GM19467 (cell line): ENCODE measurements at regions not wholly inside any gene's neighbourhood (a gene's known extent, or its start where the extent isn't known, plus 50 kb on each side); places are given as distances from the start of the nearest gene placed in this dataset.

ENCODE experiments used
- ATAC-seq: cut with Tn5 transposase; IDR thresholded peaks from one replicate; pipeline ENCODE4 v1.9.1; 2021; ENCODE audit warnings: mild to moderate bottlenecking, moderate library complexity; ENCODE audit not compliant: unreplicated experiment

DNA sequence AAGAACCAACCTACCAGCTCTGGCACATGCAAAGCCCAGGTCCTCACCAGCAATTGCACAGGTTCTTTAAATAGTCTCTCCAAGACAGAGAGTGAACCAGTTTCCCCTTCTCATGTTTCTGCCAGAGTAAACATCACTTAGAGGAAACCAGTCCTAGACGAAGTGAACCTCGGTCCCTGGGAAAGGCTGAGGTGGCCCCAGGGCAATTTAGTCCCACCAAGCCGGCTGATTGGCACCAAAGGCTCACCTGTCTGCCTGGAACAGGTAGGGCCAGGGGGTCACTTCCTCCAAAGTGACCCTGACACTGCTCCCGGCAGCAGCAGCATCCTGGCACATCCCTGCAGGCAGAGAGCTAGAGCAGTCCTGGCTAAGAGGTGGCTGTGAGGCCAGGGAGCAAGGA is 122.9 kb upstream of the ZNF507 start:
- ATAC-seq: no peak

DNA sequence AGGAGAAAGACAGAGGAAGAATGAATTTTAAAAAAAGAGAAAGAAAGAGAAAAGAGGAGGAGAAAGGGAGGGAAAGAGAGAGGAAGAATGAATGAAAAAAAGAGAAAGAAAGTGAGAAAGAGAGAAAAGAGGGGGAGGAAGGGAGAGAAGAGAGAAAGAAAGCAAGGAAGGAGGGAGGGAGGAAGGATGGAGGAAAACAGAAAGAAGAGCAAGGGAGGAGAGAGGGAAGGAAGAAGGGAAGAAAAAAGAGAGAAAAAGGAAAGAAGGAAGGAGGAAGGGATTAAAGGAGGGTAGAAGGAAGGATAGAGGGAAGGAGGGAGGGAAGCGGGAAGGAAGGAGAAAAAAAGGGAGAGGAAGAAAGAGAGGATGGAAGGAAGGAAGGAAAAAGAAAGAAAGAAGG is 122.3 kb upstream of the ZNF507 start:
- ATAC-seq: no peak

DNA sequence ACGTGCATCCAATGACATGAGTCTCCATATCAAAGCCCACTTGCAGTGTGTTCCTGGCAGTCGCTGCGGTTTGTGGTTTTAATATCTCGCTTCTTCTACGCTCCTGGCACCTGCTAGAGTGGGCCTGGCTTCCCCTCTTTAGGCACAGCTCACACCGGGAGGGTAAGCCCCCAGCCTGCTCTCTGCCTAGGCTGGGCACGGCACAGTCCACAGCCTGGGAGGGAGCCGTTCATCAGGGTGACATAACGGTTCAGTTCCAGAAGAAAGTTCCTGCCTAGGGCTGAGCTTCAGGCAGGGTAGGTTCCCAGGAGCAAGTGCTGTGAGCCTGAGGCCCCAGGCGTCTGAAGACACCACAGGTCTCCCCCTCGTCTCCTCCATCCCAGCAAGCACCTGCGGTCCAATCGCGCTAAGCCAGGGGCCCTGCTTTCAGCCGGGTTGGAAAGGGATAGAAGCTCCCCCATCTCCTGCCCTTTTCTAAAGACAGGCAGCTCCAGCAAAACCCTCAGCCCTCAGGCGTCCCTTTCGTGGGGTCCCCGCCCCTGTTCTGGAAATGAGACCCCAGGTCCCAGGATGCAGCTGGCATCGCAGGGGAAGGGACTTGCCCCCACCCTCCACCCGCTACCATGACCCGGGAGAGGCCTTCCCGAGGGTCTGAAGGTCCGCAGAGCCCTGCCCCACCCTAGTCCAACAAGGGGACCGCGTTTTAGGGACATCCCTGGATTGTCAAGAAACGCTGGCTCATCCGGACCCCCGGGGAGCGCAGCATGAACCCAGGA is 121.6 kb upstream of the ZNF507 start:
- ATAC-seq: no peak

DNA sequence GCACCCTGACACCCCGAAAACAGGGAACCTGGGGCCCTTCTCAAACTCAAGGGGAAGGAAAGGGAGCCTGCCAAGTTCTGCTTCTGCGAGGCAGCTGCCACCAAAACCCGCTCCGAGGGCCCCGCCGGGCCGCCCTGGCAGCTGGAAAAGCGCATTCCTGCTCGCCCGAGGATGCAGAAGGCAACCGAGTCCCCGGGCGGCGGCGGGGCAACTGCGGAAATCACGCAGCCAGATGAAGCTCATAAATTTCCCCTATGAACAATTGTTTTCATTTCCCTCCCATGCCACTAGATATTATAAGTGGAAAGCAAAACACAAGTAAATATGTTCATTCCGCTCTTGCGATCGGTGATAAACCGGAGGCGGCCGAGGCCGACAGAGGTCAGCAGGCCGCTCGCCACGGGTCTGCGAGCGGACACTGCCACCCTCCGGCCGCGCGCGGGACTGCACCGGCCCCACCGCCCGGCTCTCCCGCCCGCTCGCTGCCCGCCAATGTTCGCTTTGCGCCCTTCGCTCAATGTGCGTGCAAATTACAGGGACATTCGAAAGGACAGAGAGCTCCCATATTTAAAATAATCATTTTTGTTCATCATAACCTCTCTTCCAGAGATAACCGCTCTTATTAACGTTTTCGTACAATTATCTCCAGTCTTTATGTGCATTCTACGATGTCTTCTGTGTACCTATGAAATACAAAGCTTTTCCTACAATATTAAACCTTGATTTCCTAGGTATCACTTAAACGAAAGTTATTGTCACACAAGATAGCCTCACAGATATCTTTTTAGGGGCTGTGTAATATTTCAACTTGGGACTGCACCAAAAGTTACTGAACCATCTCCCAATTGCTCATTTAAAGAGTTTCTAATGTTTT is 120.8 kb upstream of the ZNF507 start:
- peak; percentile 71 for ATAC-seq

DNA sequence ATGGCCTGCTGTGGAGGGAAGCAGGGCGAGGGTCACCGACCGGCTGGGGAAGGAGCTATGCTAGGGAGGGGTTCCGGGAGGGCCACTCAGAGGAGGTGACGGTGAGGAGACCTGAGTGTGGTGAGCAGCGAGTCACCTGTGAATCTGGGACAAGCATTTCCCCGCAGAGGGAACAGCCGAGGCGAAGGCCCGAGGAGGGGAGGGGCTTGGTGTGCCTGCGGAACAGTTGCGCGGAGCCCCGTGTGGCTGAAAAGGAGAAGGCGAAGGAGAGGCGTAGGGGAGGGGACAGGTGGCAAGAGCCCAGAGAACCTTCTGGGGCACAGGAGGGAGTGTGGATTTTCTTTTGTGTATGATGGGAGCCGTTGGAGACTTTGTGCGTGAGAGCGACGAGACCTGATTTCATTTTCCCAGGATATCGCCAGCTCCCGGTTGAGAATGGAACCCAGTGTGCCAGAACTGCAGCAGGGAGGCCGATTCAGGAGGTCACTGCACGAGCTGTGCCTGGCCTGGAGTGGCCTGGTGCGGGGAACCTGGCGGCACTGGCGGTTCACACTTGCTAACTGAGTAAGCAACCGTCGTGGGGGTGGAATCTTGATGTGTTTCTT is 117.7 kb upstream of the ZNF507 start:
- no peak for ATAC-seq

DNA sequence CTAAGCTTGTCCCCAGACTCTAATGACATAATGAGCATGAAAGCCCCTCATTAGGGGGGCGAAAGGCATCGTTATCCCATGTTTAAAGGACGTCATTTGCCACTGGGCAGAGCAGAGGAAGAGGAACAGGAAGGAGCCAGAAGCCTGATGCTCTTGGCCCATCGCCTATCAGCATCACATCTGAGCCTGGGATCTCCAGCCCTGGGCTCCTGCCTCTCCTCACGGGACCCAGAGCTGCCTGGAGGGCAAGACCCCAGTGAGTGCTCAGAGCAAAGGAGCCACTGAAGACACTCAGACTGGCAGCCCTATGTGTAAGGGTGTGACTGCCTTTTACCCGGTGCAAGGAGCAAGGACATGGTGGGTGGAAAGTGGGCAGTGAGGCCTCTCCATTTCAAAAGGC is 115.0 kb upstream of the ZNF507 start:
- no peak for ATAC-seq

DNA sequence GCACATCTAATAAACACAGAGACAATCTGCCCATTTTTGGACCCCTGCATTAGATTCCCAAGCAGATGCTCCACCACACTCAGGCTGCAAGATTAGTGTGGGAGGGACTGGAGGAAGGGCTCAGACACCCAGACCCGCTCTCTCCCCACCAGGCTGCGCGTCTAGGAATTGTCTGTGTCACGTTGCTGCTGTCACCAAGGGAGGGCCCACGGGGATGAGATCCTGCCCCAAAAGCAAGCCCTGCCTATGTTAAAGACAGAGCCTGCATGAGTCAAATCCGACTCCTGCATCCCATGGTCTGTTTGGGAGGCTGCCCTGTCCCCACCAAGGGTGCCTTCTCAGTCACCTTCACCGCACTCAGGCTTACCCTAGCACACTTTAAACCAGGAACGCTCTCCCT is 114.4 kb upstream of the ZNF507 start:
- no peak for ATAC-seq

DNA sequence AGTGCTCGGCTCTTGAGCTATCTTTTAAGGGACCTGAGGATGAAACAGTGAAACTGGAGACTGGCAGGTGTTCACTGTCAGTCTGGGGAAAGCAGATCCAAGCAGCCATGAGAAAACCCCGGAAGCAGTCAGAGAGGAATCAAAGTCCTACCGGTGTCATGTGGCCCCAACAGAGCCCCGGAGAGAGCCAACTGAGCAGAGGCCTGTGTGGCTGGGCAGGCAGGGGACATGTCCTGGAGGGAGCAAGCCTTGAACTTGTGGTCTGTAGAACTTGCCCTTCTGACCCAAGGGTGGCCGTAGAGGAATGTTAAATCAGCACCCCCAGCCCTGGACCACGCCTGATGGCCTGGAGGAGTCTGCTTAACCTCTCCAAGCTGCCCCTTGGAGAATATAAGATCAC is 113.7 kb upstream of the ZNF507 start:
- ATAC-seq: no peak

DNA sequence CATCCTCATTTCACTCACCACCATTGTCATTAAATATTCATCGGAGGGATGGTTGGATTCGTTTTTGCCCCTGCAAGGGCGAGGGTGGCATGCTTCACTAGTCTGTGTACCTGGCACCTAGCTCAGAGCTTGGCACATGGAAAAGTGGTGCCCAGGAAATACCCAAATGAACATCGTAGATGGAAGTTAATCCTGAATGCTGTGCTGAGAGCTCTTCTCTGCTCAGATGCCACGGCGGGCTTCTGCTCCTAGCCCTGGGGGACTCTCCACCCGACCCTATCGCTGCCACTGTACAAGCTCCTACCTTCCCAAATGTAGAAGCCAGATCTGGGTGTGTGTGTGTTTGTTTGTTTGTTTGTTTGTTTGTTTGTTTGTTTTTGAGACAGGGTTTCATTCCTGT is 113.0 kb upstream of the ZNF507 start:
- ATAC-seq: no peak

DNA sequence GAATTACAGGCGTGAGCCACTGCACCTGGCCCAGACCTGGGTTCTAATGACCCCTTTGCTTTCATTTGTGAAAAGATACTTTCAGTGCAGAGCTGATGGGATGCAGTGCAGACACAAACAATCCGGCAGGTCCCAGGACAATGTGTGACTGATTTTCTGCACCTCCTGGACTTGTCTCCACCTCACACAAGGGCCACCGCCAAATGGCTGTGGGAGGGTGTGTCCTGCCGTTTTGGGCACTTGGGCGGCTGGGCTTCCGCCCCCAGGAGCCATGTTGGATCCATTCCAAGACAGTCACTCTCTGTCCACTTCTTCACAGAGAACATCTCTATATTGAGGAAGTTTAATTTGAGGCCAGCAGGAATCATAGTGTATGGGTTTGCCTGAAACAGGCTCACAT is 112.3 kb upstream of the ZNF507 start:
- ATAC-seq: no peak

DNA sequence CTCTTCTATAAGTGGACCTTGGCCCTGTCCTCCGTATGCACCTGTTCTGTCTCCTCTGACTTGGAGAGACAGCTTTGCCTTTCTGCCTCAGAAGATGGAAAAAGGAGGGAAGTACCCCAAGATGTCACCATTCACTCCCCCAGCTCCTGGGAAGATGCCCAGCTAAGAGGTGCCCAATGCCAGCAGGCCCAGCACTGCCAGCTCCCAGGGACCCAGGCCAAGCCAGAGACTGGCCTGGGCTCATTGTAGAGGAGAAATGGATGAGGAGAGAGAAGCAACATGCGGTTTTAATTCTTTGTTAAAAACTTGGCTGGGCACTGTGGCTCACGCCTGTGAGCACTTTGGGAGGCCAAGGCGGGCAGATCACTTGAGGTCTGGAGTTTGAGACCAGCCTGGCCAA is 111.5 kb upstream of the ZNF507 start:
- no peak for ATAC-seq

DNA sequence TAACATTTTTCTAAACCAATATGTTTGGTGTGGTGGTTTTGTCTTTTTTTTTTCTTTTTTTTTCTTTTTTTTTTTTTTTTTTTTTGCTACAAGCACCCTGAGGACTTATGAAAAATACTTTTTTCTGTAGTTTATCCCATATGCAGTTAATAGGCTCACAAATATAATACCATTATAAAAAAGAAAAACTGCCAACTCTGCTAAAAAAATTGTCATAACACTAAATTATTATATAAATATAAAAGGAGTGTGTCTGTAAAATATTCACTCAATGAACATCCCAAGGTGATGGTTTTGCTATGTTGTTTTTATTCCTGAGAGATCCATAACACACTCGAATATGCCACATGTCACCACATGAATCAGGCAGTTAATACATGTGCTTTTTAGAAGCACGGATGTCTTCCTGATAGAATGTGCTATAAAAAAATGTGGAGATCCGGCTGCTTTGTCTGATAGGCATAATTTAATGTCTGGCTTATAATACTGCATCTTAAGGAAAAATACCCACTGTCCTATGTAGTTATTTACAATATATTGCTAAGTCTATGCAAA is 110.7 kb upstream of the ZNF507 start:
- ATAC-seq: no peak

DNA sequence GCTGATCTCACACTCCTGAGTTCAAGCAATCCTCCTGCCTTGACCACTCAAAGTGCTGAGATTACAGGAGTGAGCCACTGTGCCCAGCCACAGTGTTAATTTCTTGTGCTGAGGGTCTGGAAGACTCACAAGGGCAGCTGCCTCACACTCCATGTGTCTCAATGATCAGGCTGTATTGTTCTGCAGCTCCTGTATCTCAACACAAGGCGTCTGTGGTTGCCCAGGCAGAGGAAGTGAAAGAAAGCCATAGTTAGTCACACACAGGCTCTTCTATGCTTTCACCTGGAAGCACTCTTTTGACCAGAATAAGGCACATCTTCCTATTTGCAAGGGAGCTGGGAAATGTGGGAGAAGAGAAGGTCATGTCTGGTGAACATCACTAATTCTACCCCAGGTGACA is 107.3 kb upstream of the ZNF507 start:
- ATAC-seq: no peak

DNA sequence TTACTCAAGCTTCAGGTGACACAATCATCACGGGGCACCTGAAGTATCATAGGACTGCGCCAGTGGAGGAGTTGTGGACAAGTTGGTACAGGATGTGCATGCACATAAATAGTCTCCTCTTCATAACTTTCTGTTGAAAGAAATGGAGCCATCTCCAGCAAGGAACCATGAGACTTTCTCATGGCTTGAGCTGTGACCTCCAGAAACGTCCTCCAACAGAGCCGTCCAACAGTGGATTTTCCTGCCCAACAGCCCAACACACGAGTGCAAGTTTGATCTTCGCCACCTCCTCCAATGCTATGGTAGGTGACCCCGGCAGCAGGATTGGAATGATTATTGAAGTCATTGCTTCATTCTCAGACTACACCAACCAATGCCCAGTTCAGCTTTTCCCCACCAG is 105.1 kb upstream of the ZNF507 start:
- ATAC-seq: no peak

DNA sequence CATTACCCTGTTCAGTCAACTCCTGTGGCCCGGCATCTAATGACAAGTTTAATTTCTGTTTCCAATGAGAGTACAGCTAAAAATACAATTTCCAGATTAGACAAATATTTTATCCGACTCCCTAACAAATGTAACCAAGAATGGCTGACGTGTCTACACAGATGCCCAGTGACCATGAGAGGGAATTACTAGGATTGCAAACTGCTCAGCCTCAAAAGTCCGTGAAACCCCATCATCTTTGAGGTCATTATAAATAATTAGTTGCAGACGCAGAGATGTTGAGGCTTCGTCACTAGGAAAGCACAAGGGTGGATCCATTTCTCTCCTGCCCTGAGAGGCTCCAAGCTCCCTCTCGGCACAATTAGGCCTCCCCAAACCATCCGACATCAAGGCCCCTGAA is 104.1 kb upstream of the ZNF507 start:
- no peak for ATAC-seq

DNA sequence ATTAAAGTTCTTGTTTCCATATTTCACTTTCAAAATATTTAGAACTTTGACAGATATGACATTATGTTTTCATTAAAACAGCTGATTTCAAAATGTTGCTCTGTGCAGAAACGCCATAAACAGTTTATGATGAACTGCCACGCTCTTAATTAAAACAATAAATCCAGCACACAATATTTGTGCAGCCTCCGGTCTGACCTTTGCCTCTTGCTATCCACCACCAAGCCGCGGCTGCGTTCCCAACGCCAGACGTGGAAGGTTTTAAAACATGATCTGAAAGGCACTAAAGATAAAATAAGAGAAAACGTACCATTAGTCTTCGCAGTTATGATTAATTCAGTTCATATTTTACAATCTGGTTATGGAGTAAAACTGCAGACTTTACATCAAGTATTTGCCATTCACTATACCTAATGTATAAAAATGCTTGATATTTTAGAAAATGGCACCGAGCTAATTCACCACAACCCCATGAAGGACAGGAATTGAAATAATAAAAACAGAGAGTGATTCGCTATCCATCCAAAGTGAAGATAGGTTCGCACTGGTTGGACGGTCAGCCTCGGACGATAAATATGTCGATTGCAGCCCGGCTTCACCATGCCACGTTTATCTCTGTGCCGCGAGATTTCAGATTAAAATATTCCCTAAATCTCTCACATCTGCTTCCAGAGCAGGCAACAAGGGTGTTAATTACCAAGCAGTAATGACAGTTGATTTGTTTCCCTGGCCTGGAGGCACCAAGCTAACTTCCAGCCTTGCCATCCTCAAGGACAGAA is 103.3 kb upstream of the ZNF507 start:
- ATAC-seq: no peak

DNA sequence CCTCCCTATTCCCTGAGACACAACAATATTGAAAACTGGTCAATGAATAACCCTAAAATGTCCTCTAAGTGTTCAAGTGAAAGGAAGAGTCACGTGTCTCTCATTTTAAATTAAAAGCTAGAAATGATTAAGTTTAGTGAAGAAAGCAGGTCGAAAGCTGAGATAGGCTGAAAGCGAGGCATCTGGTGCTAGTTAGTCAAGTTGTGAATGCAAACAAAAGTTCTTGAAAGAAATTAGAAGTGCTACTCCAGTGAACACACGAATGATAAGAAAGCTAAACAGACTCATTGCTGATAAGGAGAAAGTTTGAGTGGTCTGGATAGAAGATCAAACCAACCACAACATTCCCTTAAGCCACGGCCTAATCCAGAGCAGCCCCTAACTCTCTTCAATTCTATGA is 99.4 kb upstream of the ZNF507 start:
- no peak for ATAC-seq

DNA sequence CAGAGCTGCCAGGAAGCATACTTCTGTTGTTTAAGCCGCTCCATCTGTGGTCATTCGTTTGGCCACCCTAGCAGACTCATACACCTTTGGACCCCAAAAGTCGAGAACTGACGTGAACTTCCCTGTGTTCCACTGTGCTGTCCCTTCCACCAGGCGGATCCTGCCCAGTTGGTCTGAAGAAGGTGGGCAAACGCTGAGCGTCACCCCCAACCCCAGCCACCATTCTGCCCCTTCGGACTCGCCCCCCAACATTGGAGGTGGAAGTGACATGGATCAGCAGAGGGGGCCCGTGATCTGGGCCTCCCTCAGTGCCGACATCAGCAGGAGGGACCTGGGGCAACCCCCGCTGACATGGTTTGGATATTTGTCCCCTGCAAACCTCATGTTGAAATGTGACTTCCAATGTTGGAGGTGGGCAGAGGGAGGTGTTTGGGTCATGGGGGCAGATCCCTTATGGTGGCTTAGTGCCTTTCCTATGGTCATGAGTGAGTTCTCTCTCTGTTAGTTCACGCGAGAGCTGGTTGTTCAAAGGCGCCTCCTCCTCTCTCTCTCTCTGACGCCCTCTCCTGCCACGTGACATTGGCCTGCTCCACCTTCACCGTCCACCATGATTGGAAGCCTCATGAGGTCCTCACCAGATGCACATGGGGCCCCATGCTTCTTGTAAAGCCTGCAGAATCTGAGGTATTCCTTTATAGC is 93.6 kb upstream of the ZNF507 start:
- no peak for ATAC-seq

DNA sequence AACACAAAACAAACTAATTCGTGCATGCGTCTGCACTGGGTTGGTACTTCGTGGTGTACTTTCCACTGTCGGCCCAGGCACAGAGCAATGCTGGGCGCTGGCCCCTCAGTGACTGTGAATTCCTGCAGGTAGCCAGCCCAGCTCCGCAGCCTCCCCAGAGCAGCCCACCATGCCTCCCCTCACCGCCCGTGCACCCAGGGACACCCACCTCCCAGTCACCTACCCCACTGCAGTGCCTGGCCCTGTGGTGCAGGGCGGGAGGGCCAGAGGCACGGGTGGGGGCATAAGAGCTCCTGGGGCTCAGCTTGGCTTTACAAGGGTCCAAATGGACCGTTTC is 93.1 kb upstream of the ZNF507 start:
- no peak for ATAC-seq
